GM12864 (cell line): ENCODE measurements at regions not wholly inside any gene's neighbourhood (a gene's known extent, or its start where the extent isn't known, plus 50 kb on each side); places are given as distances from the start of the nearest gene placed in this dataset.

Experiments used
- DNase-seq: peaks from one replicate; pipeline ENCODE4 v3.0.0-alpha.2; 2011; ENCODE audit warnings: low read depth
- H3K4me3 ChIP-seq: 2 replicates; pipeline ENCODE4 v1.5.1; 2011; ENCODE audit warnings: mild to moderate bottlenecking, low read depth, low read length, control low read depth
- CTCF ChIP-seq: IDR thresholded peaks from 2 replicates; pipeline ENCODE4 v1.5.1; 2011; ENCODE audit warnings: low read depth, mild to moderate bottlenecking, moderate library complexity, low read length, control low read depth, inconsistent platforms; ENCODE audit errors: missing control alignments

- DNase-seq, result no peak
- TF ChIP-seq CTCF, result no peak
- no peak overlapping the region for H3K4me3 ChIP-seq
Observed at GRCh38 chr10:3476640-3477448, 304.3 kb upstream of the PITRM1 start.

- TF ChIP-seq CTCF, result no peak
- DNase-seq, result no peak
- H3K4me3 ChIP-seq, result no peak overlapping the region
Observed at GRCh38 chr10:3476186-3476585, 303.6 kb upstream of the PITRM1 start.

GRCh38 chr10:3475367-3475766, 302.8 kb upstream of the PITRM1 start:
- no peak for DNase-seq
- H3K4me3 ChIP-seq, result no peak overlapping the region
- no peak for TF ChIP-seq CTCF

- no peak overlapping the region for H3K4me3 ChIP-seq
- no peak for TF ChIP-seq CTCF
- DNase-seq, result no peak
Observed at GRCh38 chr10:3474266-3474665, 301.7 kb upstream of the PITRM1 start.

- no peak for TF ChIP-seq CTCF
- no peak overlapping the region for H3K4me3 ChIP-seq
- DNase-seq, result no peak
Observed at GRCh38 chr10:3473271-3473670, 300.7 kb upstream of the PITRM1 start.

GRCh38 chr10:3472287-3473051, 299.9 kb upstream of the PITRM1 start:
- DNase-seq, result no peak
- H3K4me3 ChIP-seq, result peak overlapping the region; percentile 9; the same call in 1 of the 2 replicates
- no peak for TF ChIP-seq CTCF

- no peak overlapping the region for H3K4me3 ChIP-seq
- no peak for TF ChIP-seq CTCF
- DNase-seq, result no peak
Observed at GRCh38 chr10:3471927-3472286, 299.3 kb upstream of the PITRM1 start.
